DLD1 (cell line): ENCODE measurements at regions not wholly inside any gene's neighbourhood (a gene's known extent, or its start where the extent isn't known, plus 50 kb on each side); places are given as distances from the start of the nearest gene placed in this dataset.

Experiments
- in situ Hi-C: cut with HindIII; loops from 2 replicates; pipeline ENCODE4 v1.10.0; 2017; ENCODE audit warnings: low sequenced_read_pairs

DNA sequence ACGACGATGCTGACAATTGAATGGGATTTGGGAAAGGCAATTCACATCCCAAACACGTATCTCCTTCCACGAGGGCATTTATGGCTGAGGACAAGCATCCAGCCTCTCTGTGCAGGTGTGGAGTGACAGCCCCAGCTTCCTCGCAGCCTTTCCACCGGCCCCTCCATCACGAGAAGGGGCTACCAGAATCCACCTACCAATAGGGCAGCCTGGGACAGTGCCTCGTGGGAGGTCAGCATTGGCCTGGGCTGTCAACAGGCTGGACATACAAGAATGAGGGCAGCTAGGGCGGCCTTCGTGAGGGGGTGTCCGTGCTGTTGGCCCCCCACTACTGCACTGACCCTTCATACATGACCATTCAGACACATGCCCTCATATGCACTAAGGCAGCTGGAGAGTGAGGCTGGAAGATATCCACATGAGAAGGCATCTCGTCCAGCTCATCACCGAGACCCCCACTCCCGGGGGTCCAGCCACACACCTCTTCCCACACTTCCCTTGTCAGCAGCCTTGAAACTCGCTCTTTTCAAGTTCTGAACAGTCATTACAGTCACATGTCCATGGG lies 81.0 kb upstream of the ADRA2C start:
- in situ Hi-C loops, result no loop called here

DNA sequence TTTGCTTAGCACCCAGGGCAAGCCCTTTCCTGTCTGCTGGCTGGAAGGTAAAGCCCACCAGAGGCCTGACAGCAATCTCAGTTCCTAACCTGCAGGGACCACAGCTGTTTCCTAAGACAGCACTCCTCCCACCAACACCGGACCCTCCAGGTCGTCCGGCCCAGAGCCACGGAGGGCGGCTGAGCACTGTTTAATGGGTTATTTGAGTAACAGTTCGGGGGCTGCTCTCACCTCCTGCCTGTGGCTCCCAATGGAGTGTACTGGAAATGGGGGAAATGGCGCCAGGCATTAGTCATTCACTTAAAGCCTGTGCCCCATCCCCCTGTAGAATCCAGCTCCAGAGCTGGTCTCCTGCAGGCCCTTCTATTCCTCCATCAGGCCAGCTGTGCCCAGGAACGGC lies 81.6 kb upstream of the ADRA2C start:
- in situ Hi-C loops, result no loop called here

DNA sequence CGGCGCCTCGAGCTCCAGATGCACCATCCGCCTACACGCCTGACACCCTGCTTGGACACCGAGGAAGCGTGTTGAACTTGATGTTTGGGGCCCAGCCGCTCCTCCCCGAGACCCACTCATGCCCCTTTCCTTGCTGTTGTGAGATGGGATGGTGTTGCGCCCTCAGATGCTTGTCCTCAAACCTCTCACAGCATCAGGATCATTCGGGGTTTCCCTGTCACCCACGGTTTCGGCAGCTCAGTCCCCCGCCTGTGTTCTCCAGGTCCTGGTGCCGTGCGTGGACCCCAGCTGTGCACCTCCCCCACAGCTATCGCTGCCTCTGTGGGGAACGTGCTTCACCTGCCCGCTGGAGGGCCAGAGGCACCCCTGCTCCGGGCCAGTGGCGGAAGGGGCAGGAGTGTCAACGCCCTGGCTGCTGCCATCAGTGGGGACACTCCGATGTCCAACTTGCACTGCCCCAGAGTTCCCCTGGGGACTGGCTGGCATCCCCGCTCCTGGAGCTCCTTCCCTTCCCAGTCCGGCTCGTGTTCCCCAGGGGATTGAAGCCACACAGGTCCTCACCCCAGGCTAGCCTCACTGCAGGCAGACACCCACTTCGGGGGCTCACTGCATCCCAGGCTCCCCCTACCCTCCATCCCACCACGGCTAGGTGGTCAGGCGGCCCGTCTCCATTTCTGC lies 82.3 kb upstream of the ADRA2C start:
- in situ Hi-C loops, result no loop called here

DNA sequence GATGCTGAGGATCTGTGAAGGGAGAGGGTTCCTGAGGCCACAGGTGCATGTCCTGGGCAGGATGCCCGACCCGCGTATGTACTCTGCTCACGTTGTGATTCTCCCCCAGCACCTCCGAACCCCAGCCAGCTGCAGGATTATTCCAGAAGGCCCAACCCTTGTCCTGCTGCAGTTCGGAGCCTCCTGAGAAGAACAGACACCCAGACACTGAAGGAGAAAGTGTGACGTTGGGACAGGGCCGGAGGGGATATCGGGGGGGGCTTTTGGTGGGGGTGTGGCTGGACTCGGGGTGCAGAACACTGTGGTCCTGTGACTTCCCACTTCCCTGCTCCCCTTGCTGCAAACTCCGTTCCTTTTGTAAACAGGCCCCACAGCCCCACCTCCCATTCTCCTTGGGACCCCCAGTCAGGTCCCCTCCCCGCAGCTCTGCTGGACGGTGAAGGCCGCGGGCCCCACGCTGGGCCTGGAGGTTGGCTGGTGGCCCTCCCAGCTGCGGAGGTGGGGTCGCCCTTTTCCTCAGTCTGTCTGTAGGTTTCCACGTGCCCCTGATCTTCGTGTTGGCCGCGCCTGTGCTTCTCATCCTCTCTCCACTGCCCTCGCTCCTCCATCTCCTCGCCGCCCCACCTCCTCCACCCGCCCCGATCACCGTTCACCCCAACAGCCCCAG lies 83.0 kb upstream of the ADRA2C start:
- in situ Hi-C loops, result no loop called here

DNA sequence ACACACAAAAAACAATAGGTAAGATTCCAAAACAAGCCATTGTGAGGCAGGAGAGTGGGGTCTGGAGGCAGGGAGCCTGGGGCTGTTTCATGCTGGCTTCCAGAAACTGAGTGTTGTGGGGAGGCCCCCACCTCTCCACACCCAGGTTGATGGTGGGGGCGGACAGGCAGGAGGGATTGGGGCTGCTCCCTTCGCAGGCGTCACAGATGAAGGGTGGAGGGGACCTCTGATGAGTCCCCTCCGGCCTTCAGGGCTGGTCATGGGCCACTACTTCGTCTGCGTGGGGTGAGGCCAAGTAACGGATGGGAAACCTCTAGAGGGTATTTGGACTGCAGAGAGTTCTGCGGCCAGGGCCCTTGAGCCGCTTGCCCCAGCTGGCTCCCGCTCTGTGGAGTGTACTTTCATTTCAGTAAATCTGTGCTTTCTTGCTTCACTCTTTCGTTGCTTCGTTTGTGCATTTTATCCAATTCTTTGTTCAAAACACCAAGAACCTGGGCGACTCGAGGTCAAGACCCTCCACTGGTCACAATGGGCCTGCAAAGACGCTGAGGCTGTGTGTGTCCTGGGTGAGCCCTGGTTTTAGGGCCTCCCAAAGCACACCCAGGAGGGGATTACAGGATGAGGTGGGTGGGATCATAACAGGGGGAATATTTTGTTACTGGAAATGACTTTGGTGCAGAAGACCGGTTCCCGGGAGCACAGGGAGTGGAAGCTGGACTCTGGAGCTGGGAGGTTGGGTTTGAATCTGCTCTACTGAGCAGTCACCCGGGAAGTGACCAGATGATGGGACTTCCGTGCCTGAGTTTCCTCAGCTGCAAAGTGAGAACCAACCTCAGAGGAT lies 83.7 kb upstream of the ADRA2C start:
- in situ Hi-C loops, result no loop called here

DNA sequence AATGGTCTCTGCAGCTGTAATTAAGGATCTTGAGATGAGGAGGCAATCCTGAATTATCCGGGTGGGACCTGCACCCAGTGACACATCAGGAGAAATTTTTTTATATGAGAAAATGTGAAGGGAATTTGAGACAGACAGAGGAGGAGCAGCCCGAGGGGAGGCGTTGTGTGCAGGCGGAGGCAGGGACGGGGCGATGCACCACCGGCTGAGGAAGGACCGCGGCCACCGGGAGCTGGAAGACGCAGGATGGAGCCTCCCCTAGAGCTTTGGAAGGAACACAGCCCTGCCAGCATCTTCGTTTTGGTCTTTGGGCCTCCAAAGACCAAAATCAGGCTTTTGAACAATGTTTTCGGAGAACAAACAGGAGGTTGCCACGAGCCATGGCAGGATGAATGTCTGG lies 85.0 kb upstream of the ADRA2C start:
- in situ Hi-C loops, result no loop called here

DNA sequence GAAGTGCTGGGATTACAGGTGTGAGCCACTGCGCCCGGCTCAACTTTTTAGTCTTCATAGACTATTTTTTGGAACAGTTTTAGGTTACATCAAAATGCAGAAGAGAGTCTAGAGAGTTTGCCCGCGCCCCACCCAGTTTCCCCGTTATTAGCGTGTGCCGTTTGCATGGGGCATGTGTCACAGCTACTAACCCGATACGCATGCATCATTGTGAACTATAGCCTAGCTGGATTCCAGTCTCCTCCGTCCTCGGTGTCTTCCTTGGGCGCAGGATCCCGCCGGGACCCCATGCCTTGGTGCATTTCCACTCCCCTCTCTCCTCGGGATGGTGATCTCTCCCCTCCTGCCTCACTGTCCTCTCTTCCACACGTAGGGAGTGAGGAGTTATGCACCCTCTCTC lies 85.5 kb upstream of the ADRA2C start:
- in situ Hi-C loops, result no loop called here

DNA sequence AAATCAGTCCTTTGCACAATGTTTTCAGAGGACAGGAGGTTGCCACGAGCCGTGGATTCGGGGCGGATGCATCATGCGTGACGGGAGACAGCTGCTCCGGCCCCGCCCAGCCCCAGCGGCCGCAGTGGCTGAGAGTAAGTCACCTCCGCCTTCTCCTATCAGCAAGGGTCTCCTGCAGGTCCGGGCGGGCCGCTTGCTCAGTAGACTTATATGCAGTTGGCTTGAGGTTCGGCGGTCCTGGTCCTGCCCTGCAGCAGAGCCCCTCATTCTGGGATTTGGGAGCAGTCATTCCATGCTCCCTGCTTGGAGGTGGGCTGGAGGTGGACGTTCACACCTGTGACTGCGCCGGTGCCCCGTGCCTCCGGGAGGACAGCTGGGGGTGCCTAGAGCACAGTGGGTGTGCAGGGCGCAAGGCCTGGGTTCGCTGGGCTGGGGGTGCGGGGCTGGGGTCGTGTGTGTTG lies 86.3 kb upstream of the ADRA2C start:
- in situ Hi-C loops, result no loop called here

DNA sequence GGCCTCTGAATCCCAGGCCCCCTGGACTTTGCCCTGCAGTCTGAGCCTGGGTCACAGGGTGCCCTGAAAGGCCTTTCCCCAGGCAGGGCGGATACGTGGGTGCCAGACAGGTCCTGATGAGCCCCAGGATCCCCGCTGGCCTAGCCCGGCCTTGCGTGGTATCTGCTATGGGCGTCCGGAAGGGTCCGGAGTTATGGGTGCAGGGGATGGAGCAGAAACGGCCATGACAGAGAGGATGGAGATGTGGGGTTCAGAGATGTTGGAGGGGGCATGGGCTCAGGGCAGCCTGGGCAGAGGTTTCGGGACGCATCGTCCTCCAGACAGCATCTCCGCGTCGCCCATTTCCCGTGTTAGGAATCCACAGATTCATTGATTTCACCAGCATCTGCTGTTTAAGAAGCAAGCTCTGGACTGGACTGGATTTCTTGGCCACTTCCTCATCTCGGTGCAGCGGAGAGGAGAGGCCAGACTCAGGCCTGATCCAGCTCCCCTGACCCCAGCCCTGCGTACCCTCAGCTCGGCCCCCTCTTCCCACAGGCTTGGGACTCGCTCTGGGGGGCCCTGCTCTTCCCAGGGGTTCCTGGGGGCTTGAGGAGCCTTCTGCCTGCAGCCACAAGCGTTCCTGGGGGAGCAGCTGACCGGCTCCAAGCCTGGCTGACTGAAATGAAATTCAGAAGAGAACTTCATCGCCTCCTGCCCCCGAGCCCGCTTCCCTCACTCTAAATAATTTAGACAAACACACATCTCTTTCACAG lies 86.9 kb upstream of the ADRA2C start:
- in situ Hi-C loops, result no loop called here

DNA sequence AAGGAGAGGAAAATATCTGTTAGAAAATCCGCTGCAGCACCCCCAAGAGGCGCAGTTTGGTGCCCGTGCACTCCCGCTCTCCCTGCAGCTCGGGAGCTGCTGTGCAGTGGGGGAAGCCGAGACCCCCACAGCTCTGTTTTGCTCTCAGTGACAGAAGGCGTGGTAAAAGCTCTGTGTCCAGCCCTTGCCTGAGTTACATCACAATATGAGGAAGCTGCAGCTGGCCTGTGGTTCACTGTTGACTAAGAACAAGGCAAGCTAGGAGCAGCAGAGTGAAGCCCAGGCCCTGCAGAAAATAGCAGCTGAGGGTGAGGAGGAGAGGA lies 88.5 kb upstream of the ADRA2C start:
- in situ Hi-C loops, result no loop called here

DNA sequence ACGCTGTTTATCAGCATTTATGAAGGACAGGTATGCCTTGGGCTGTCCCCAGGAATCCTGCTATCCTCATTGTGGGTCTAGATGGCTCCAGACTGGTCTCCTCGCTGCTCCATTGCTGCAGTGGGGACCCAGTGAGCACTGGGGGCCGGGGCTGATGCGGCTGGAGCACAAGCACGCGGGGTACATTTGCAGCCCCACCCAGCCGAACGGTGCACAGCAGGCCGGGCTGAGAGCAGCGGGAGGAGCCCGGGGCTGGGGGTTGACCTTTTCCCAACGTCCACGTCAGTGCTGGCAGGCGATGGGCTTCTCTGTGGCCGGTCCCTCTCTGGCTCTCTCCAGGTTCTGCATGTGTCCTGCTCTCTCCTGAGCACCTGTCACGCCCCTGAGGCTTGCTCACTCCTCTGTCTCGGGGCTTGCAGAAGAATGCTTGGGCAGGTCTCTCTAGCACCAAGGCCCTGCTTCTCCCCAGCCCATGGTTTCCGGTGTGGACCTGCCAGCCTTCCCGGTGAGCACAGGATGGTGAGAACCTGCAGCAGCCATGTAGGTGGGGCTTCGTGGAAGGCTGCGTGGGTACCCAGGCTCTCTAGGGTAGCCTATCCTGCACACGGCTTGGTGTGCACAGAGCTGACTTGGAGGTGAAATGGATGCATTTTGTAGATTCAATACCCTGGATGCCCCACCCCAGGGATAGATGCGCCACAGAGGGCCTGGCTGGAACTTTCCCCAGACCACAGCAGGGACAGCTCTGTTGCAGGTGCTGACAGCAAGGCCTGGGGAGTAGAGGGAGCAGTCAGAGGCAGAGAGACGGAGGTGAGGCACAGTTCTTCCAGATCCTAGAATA lies 89.1 kb upstream of the ADRA2C start:
- in situ Hi-C loops, result no loop called here

DNA sequence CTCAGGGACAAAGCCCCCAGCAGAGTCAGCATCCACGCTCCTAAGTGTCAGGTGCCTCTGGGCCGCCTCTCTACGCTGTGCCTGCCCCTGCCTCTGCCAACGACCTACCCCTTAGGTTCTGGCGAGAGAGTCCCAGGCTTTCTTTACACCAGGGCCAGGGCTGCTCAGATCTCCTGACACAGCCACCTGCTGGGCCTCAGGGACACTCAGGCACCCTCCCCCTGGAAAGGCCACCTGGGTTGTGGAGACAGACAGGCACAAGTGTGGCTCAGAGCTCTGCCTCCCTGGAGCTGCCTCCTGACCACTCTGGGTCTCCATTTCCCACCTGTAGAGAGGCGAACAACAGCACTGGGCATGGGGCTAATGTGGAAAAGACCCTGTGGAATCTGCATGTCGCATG lies 90.0 kb upstream of the ADRA2C start:
- in situ Hi-C loops, result no loop called here

DNA sequence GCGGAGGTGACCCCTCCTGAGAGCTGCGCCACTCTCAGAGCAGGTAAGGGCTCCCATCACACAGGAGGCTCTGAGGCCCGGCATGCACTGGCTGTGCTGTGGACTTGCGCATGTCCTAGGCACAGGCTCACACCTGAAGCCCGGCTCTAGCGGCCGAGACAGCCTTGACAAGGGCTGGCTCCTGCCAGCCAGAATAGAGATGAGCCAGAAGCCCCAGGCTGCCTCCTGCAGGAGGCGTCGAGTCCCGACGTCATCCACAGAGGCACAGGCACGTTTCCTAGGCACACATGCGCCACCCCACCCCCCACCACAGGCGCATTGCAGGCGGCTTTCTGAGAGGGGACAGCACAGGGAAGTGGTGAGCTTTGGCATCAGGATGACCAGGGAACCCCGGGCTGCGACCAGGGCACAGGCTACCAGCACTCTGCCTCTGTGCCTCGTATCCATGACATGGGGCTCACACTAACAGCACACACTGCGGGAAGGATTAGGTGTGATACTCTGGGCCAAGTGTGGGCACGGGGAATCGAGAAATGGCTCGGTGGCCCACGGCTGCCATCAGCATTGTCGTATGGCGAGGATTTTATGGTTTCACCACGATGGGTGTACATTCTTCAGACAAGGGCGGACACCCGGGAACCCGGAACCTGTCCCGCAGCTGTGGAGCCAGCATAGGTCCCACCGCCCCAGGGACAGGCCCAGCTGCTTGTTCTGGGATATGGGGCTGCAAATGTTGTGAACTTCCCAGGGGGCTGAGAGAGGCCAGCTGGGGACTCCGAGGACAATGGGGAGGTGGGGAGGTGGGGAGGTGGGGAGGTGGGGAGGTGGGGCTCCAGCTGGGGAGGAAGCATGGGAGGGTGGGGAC lies 90.7 kb upstream of the ADRA2C start:
- in situ Hi-C loops, result no loop called here

DNA sequence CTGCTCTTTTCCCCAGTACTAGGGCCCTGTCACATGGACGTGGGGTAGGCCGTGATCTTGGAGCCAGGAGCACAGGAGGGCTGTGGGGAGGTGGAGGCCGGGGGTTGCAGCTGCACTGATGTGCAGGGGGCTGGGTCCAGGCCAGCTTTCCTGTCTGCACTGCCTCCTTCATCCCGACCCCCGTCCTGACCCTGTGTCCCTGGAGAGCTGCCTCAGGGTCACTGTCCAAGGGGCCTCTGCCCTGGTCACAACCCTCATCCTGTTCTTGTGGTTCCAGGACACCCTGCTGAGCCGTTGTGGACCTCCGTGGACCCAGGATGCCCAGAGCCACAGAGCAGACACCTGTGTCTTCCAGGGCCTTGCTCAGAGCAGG lies 91.7 kb upstream of the ADRA2C start:
- in situ Hi-C loops, result no loop called here

DNA sequence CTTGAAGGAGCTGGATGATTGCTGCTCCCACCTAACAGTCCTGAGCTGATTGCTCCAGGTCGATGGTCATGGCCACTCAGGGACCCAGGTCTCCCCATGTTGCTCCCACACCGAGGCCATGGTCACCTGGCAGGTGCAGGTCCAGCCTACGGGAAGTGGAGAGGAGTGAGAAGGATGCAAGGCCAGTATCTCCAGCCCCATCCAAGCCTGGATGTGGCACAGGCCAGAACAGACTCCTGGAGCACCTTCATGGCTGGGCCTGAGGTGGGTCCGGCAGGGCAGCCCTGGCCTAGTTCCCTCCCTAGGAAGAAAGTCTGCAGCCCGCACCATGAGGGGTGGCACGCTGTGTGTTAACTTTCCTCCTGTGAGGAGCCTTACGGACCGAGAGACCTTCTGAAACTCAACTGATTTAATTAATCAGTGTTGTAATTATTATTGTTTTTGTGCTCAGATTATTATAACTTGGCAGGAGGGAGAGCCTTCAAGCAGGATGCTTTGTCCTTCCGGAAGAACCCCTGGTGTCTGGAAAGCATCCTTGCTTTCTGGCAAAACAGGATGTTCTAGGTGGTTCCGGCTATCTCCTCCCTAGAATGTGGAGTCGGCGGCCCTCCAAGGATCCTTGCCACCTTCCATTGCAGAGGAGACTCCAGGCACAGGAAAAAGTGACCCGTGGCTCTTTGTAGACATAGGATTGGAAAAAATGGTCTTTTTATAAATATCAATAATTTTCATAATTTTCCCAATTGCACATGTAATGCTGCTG lies 92.3 kb upstream of the ADRA2C start:
- in situ Hi-C loops, result no loop called here

DNA sequence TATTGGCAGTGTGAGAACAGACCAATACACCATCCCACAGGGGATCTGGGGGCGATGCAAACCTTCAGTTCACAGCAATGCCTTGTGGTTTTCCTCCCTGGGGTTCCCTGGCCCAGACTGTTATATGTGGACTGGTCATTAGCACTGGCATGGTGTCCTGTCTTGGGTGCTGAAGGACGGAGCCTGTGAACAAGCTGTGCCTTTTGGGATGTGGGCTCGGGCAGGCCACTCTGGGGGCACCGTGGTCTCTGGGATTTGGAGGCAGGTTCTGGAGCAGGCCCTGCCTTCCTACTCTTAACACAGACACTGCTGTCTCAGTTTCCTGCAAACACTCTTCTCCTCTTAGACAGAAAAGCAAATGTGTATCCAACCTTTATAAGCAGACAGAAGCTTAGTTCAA lies 93.0 kb upstream of the ADRA2C start:
- in situ Hi-C loops, result no loop called here

DNA sequence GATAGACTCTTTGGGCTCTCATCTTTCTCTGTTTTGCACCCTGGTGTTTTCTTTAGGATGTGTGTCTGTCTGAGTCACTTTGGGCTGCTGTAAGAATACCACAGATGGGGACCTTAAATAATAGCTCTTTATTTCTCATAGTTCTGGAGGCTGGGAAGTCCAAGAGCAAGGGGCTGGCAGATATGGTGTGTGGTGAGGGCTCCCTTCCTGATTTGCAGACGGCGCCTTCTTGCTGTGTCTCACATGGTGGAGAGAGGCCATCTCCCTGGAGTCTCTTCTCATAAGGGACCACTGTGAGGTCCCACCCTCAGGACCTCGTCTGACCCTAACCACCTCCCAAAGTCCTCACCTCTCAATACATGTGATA lies 93.7 kb upstream of the ADRA2C start:
- in situ Hi-C loops, result no loop called here

DNA sequence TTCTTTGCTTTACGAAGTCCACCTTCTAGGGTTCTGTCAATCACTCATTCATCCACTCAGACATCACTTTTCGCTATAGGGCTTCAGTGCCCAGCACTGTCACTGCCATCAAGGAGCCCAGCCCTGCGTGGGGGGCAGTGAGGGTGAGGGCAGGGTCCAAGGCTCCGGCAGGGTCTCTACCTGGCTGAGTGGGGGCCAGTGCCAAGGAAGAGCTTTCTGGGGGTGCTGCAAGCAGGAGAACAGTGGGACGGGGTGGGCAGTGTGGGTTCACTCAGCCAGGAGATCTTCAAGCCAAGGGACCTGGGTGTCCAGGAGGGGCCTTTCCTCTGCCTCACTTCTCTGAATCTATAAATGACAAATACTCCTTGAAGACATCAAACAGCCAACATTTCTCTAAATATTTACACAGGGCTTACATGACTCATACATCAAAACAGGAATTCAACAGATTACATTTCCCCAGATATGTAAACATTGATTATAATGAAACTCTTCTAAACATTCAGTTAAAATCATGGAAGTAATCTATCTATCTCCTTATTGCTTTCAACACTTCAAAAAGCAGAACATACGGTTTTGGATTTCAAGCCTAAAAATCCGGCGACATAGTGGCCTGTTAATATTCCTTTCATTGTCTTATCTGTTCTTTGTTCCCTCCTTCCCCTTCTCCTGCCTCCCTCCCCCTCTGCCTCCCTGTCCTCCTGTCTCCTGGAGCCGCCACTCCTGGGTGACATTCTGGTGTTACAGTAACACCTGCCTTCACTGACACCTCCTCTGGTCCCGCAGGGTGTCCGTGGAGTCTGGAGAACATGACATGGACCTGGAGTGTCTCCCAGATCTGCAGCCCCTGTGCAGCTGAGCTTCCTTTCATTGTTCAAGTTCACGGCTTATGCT lies 94.4 kb upstream of the ADRA2C start:
- in situ Hi-C loops, result no loop called here
